ENCODE measurements at regions not wholly inside any gene's neighbourhood (a gene's known extent, or its start where the extent isn't known, plus 50 kb on each side); places are given as distances from the start of the nearest gene placed in this dataset.
"Not testable (repeated sequence)": the region's sequence is repeated elsewhere in the genome, so short reads cannot be mapped to it uniquely, and the experiment has no call there.

DNA sequence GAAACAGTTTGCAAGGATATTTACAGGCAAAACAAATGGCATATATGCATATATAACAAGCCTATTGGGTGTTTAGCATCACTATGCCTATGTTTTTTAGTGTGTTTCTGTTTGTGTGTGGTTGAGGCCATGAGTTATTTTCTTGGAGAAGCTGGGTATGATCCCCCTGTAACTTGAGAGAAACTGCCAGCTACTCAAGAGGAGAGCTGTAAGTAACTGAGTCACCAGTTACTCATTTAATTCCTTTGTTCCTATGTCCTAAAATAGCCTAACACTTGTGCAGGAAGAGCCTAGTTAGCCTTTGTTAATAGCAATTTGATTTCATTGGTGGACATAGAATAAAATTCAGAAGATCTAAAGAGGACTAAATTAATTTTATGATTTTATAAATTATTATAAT lies 79.1 kb downstream of the PWWP3B start:
- Histone ChIP-seq H2AFZ (ENCODE audit: low read length) (no peak overlapping the region), H3K4me1 (ENCODE audit: insufficient read depth, low read length, poor library complexity, severe bottlenecking) (no peaks in the 10 kb centered on the region), H3K4me2 (ENCODE audit: low read length) (no peak overlapping the region), H3K9me2 (ENCODE audit: insufficient read depth, low read length) (no peaks in the 10 kb centered on the region), H3K27ac (ENCODE audit: low read depth, low read length, poor library complexity, severe bottlenecking) (no peak overlapping the region), H4K20me1 (ENCODE audit: insufficient read depth, low read length) (no peaks in the 10 kb centered on the region), H3K4me3 (ENCODE audit: low read depth, low read length, poor library complexity, severe bottlenecking) (no peak overlapping the region), H3K9me3 (ENCODE audit: low read length) (no peaks in the 10 kb centered on the region), H3K36me3 (ENCODE audit: insufficient read depth, low read length) (no peaks in the 10 kb centered on the region), H3K79me2 (ENCODE audit: insufficient read depth, low read depth, low read length) (no peaks in the 10 kb centered on the region)
- POLR2A ChIA-PET = interaction anchor here (0.6 kb wide), 1 partner anchor 963 kb away, joined by 3 read pairs; no protein-coding TSS in a partner anchor
- BruUV-seq (replicated peaks) = no TSS peak
- CTCF ChIA-PET (ENCODE audit: unreplicated experiment) = no interaction called here
- TF ChIP-seq, protein P1, sequence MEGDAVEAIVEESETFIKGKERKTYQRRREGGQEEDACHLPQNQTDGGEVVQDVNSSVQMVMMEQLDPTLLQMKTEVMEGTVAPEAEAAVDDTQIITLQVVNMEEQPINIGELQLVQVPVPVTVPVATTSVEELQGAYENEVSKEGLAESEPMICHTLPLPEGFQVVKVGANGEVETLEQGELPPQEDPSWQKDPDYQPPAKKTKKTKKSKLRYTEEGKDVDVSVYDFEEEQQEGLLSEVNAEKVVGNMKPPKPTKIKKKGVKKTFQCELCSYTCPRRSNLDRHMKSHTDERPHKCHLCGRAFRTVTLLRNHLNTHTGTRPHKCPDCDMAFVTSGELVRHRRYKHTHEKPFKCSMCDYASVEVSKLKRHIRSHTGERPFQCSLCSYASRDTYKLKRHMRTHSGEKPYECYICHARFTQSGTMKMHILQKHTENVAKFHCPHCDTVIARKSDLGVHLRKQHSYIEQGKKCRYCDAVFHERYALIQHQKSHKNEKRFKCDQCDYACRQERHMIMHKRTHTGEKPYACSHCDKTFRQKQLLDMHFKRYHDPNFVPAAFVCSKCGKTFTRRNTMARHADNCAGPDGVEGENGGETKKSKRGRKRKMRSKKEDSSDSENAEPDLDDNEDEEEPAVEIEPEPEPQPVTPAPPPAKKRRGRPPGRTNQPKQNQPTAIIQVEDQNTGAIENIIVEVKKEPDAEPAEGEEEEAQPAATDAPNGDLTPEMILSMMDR (conservative IDR thresholded peaks at IDR 0.05; ENCODE audit: low read length) = no peak
- TF ChIP-seq EZH2phosphoT487 (IDR thresholded peaks at IDR 0.05; ENCODE audit: borderline replicate concordance, low read depth, low read length) = no peak
- intact Hi-C loops (cut with micrococcal nuclease; ENCODE audit: unreplicated experiment) = no loop called here
- no peak for DNase-seq (ENCODE audit: low spot score)

DNA sequence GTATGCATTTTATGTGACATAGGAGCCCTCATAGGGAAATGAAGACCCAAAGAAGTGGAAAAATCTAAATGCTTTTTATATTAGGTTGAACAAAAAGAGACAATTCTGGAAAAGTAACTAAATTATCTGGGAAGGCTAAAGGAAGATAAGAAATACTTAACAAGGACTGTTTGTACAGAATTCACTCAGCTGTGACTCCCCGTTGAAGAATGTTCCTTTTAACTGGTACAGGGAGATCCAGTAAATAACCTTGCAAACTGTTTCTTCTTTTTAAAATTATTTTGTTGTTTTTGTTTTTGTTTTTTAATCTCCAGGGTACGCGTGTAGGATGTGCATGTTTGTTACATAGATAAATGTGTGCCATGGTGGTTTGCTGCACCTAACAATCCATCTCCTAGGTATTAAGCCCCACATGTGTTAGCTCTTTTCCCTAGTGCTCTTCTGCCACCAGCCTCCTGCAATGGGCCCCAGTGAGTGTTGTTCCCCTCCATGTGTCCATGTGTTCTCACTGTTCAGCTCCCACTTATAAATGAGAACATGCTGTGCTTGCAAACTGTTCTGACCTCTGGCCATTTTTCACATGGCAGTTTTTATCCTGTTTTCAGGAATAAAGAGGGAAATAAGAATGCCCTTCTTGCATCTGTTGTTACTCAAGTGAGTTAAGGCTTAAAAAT lies 81.7 kb downstream of the PWWP3B start:
- no peak overlapping the region for H2AFZ ChIP-seq (ENCODE audit: low read length)
- no peaks in the 10 kb centered on the region for H3K4me1 ChIP-seq (ENCODE audit: insufficient read depth, low read length, poor library complexity, severe bottlenecking)
- H3K79me2 ChIP-seq (ENCODE audit: insufficient read depth, low read depth, low read length) = no peaks in the 10 kb centered on the region
- no peaks in the 10 kb centered on the region for H3K9me2 ChIP-seq (ENCODE audit: insufficient read depth, low read length)
- no peaks in the 10 kb centered on the region for H3K9me3 ChIP-seq (ENCODE audit: low read length)
- no TSS peak for BruUV-seq (replicated peaks)
- DNase-seq (ENCODE audit: low spot score) = no peak
- H4K20me1 ChIP-seq (ENCODE audit: insufficient read depth, low read length) = no peaks in the 10 kb centered on the region
- ChIA-PET CTCF (ENCODE audit: unreplicated experiment) (no interaction called here), POLR2A (no interaction called here)
- H3K4me3 ChIP-seq (ENCODE audit: low read depth, low read length, poor library complexity, severe bottlenecking) = no peak overlapping the region
- no peak overlapping the region for H3K4me2 ChIP-seq (ENCODE audit: low read length)
- no peak overlapping the region for H3K27ac ChIP-seq (ENCODE audit: low read depth, low read length, poor library complexity, severe bottlenecking)
- H3K36me3 ChIP-seq (ENCODE audit: insufficient read depth, low read length) = no peaks in the 10 kb centered on the region
- intact Hi-C loops (cut with micrococcal nuclease; ENCODE audit: unreplicated experiment) = no loop called here
- TF ChIP-seq EZH2phosphoT487 (IDR thresholded peaks at IDR 0.05; ENCODE audit: borderline replicate concordance, low read depth, low read length) = no peak
- TF ChIP-seq, protein P1 (conservative IDR thresholded peaks at IDR 0.05; ENCODE audit: low read length) = no peak

DNA sequence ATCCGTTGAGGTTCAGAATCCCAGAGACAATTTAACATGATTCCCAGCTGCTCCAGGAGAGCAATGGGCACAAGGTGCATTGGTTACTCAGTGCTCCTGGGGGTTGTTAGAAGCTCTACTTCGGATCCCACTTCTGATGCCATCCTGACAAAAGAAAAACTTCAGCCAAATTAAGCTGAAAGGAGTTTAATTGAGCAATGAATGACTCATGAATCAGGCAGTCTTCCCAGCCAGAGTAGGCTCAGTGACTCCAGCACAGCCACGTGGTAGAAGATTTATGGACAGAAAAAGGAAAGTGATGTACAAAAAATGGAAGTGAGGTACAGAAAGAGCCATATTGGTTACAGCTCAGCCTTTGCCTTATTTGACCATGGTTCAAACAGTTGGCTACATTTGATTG lies 95.7 kb downstream of the PWWP3B start:
- no peak overlapping the region for H3K27ac ChIP-seq (ENCODE audit: low read depth, low read length, poor library complexity, severe bottlenecking)
- no peak overlapping the region for H3K4me2 ChIP-seq (ENCODE audit: low read length)
- no peak overlapping the region for H3K4me3 ChIP-seq (ENCODE audit: low read depth, low read length, poor library complexity, severe bottlenecking)
- H2AFZ ChIP-seq (ENCODE audit: low read length) = no peak overlapping the region
- ChIA-PET CTCF (ENCODE audit: unreplicated experiment) (no interaction called here), POLR2A (no interaction called here)
- no TSS peak for BruUV-seq (replicated peaks)
- H3K9me2 ChIP-seq (ENCODE audit: insufficient read depth, low read length) = no peaks in the 10 kb centered on the region
- DNase-seq (ENCODE audit: low spot score) = no peak
- no peaks in the 10 kb centered on the region for H3K4me1 ChIP-seq (ENCODE audit: insufficient read depth, low read length, poor library complexity, severe bottlenecking)
- no peaks in the 10 kb centered on the region for H3K9me3 ChIP-seq (ENCODE audit: low read length)
- H3K79me2 ChIP-seq (ENCODE audit: insufficient read depth, low read depth, low read length) = no peaks in the 10 kb centered on the region
- no peak for TF ChIP-seq EZH2phosphoT487 (IDR thresholded peaks at IDR 0.05; ENCODE audit: borderline replicate concordance, low read depth, low read length)
- TF ChIP-seq, protein P1 (conservative IDR thresholded peaks at IDR 0.05; ENCODE audit: low read length) = no peak
- H4K20me1 ChIP-seq (ENCODE audit: insufficient read depth, low read length) = no peaks in the 10 kb centered on the region
- intact Hi-C loops (cut with micrococcal nuclease; ENCODE audit: unreplicated experiment) = no loop called here
- H3K36me3 ChIP-seq (ENCODE audit: insufficient read depth, low read length) = no peaks in the 10 kb centered on the region

DNA sequence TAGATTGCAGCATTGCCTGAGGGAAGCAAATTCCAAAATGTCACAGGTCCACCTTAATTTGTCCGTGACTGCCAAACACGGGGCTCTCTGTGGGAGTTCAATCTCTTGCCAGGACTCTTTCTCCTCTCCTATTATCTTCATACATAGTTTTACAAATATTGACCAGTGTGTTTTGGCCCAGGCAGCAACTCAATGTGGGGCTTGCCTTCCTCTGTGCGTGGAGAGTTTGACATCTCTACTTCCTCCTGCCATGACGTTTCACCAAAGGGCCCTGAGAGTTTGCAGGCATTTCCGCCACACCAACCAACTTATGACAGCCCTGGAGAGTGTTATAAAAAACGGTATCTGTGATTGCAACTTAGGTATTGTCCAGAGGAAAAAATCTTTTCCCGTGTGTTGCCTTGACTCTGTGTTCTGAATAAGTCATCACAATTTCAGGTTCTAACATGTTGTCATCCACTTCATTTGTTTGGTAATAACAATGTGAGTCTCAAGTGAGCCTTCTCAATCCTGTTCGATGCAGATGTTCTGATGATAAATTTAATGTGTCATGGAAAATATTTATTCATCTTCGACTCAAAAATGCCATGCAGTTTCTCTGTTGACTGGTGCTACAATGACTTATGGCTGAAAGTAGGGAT lies 106.0 kb downstream of the PWWP3B start:
- H3K4me3 ChIP-seq (ENCODE audit: low read depth, low read length, poor library complexity, severe bottlenecking); H3K27ac ChIP-seq (ENCODE audit: low read depth, low read length, poor library complexity, severe bottlenecking); DNase-seq (ENCODE audit: low spot score); H3K9me2 ChIP-seq (ENCODE audit: insufficient read depth, low read length); H3K36me3 ChIP-seq (ENCODE audit: insufficient read depth, low read length); BruUV-seq (replicated peaks); intact Hi-C loops (cut with micrococcal nuclease; ENCODE audit: unreplicated experiment); H3K4me1 ChIP-seq (ENCODE audit: insufficient read depth, low read length, poor library complexity, severe bottlenecking); POLR2A ChIA-PET; CTCF ChIA-PET (ENCODE audit: unreplicated experiment); H2AFZ ChIP-seq (ENCODE audit: low read length); H3K9me3 ChIP-seq (ENCODE audit: low read length); H3K79me2 ChIP-seq (ENCODE audit: insufficient read depth, low read depth, low read length); H4K20me1 ChIP-seq (ENCODE audit: insufficient read depth, low read length); H3K4me2 ChIP-seq (ENCODE audit: low read length): not testable (repeated sequence)
